ENCODE measurements at regions not wholly inside any gene's neighbourhood (a gene's known extent, or its start where the extent isn't known, plus 50 kb on each side); places are given as distances from the start of the nearest gene placed in this dataset.

DNA sequence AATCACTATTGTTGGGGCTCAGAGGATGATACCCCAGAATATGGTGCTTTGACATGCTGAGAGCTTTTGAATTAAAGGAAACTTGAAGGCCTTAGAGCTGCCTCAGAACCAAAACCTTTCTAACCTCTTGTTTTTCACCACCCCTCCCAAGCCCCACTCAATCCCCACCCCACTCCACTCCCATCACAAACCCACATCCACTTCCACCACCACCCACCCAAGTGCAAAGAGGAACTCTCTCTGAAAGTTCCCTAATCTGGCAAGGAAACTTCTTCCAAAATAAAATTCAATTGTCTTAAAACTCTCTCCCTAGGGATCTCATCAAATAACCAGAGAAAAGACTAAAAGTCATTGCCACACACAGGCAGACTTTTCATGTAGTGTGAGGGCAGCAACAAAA, 301.2 kb upstream of the ARHGEF26 start:
- TF ChIP-seq, protein P1, sequence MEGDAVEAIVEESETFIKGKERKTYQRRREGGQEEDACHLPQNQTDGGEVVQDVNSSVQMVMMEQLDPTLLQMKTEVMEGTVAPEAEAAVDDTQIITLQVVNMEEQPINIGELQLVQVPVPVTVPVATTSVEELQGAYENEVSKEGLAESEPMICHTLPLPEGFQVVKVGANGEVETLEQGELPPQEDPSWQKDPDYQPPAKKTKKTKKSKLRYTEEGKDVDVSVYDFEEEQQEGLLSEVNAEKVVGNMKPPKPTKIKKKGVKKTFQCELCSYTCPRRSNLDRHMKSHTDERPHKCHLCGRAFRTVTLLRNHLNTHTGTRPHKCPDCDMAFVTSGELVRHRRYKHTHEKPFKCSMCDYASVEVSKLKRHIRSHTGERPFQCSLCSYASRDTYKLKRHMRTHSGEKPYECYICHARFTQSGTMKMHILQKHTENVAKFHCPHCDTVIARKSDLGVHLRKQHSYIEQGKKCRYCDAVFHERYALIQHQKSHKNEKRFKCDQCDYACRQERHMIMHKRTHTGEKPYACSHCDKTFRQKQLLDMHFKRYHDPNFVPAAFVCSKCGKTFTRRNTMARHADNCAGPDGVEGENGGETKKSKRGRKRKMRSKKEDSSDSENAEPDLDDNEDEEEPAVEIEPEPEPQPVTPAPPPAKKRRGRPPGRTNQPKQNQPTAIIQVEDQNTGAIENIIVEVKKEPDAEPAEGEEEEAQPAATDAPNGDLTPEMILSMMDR (conservative IDR thresholded peaks at IDR 0.05; ENCODE audit: low read length), result no peak
- no peak for TF ChIP-seq EZH2phosphoT487 (IDR thresholded peaks at IDR 0.05; ENCODE audit: borderline replicate concordance, low read depth, low read length)
